ENCODE measurements at regions not wholly inside any gene's neighbourhood (a gene's known extent, or its start where the extent isn't known, plus 50 kb on each side); places are given as distances from the start of the nearest gene placed in this dataset.

DNA sequence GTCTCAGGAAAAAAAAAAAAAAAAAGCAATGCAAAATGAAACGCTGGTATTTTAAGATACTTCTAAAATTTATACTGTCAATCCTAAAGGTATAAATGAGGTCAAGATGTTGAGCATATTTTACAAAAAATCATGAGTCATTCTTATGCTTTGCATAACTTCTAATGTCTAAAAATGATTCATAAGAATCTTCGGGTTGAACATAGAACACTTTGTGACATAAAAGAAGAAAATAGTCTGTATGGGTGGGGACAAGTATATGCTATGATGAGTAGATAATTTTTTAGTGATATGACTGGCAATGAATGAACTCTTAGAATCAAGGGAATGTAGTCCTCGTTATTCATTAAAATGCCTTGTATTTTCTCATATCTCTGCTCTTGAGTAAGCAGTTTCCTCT lies 416.9 kb upstream of the USP24 start:
- Mint-ChIP-seq H3K36me3 (ENCODE audit: low read depth) (no peaks in the 10 kb centered on the region), H3K4me1 (ENCODE audit: low read depth) (no peaks in the 10 kb centered on the region), H3K9me3 (no peaks in the 10 kb centered on the region), H3K4me3 (no peak overlapping the region), H3K27ac (no peak overlapping the region), H3K27me3 (ENCODE audit: low read depth) (no peaks in the 10 kb centered on the region)

GRCh38 chr1:55631509-55631908 lies 416.3 kb upstream of the USP24 start:
- no peaks in the 10 kb centered on the region for H3K9me3 Mint-ChIP-seq
- H3K4me3 Mint-ChIP-seq = no peak overlapping the region
- no peaks in the 10 kb centered on the region for H3K4me1 Mint-ChIP-seq (ENCODE audit: low read depth)
- no peaks in the 10 kb centered on the region for H3K36me3 Mint-ChIP-seq (ENCODE audit: low read depth)
- no peak overlapping the region for H3K27ac Mint-ChIP-seq
- no peaks in the 10 kb centered on the region for H3K27me3 Mint-ChIP-seq (ENCODE audit: low read depth)

DNA sequence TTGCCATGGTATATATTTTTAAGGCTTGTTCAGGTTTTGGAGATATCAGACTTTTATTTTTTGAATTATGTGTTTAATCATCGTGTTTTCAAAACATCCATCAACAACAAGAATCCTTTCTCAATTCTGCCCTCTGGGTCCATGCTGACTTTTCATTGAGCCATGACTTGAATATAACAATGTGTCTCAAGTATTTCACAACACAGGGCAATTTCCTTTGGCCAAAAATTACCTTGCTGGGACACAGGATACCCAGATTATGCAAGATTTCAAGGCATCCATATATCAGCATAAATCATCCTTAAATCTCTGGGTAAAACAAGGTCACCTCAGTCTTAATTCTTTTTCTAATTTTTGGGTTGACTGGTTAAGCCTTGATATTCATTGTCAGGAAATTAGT lies 411.2 kb upstream of the USP24 start:
- Mint-ChIP-seq H3K4me1 (ENCODE audit: low read depth) (no peaks in the 10 kb centered on the region), H3K27ac (no peak overlapping the region), H3K36me3 (ENCODE audit: low read depth) (no peaks in the 10 kb centered on the region), H3K27me3 (ENCODE audit: low read depth) (no peaks in the 10 kb centered on the region), H3K9me3 (no peaks in the 10 kb centered on the region), H3K4me3 (no peak overlapping the region)

DNA sequence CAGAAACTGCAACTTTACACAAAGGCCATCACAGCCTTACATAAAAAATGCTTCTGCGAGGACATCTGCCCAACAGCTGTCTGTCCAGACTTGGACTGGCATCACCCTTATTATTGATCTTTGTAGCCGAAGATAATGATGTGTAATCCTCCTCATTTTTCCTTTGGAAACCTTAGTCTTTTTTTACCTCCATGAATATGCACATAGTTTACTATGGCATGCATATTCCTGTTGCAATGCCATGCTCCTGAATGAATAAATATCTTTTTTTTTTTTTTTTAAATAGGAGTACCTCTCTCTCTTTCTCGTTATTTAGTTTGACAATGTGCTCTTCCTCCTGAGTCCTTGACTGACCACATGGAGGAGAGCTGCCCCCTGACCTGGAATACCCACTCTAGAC lies 409.6 kb upstream of the USP24 start:
- Mint-ChIP-seq H3K27ac (no peak overlapping the region), H3K36me3 (ENCODE audit: low read depth) (no peaks in the 10 kb centered on the region), H3K4me3 (no peak overlapping the region), H3K9me3 (no peaks in the 10 kb centered on the region), H3K27me3 (ENCODE audit: low read depth) (no peaks in the 10 kb centered on the region), H3K4me1 (ENCODE audit: low read depth) (no peaks in the 10 kb centered on the region)

- H3K36me3 Mint-ChIP-seq (ENCODE audit: low read depth) = no peaks in the 10 kb centered on the region
- no peaks in the 10 kb centered on the region for H3K9me3 Mint-ChIP-seq
- no peak overlapping the region for H3K4me3 Mint-ChIP-seq
- H3K4me1 Mint-ChIP-seq (ENCODE audit: low read depth) = no peaks in the 10 kb centered on the region
- H3K27ac Mint-ChIP-seq = no peak overlapping the region
- H3K27me3 Mint-ChIP-seq (ENCODE audit: low read depth) = no peaks in the 10 kb centered on the region
Observed at GRCh38 chr1:55623311-55623710, 408.1 kb upstream of the USP24 start.

- Mint-ChIP-seq H3K9me3 (peaks cover 3% of the 10 kb centered on the region), H3K27ac (no peak overlapping the region), H3K4me1 (ENCODE audit: low read depth) (no peaks in the 10 kb centered on the region), H3K27me3 (ENCODE audit: low read depth) (no peaks in the 10 kb centered on the region), H3K36me3 (ENCODE audit: low read depth) (no peaks in the 10 kb centered on the region), H3K4me3 (no peak overlapping the region)
Observed at GRCh38 chr1:55622074-55622473, 406.9 kb upstream of the USP24 start.

DNA sequence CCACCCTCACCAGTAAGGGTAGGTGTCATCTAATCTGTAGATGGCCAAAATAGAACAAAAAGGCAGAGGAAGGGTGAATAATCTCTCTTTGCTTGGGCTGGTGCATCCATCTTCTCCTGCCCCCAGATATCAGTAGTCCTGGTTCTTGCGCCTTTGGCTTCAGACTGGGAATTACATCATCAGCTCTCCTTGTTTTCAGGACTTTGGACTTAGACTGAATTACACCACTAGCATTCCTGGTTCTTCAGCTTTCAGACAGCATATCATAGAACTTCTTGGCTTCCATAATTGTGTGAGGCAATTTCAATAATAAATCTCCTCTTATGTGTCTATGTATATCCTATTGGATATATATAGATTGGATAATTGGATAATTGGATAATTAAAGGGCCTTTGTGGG lies 403.0 kb upstream of the USP24 start:
- H3K36me3 Mint-ChIP-seq (ENCODE audit: low read depth) = no peaks in the 10 kb centered on the region
- no peaks in the 10 kb centered on the region for H3K4me1 Mint-ChIP-seq (ENCODE audit: low read depth)
- H3K27ac Mint-ChIP-seq = no peak overlapping the region
- no peaks in the 10 kb centered on the region for H3K27me3 Mint-ChIP-seq (ENCODE audit: low read depth)
- H3K9me3 Mint-ChIP-seq = peaks cover 7% of the 10 kb centered on the region
- H3K4me3 Mint-ChIP-seq = no peak overlapping the region

DNA sequence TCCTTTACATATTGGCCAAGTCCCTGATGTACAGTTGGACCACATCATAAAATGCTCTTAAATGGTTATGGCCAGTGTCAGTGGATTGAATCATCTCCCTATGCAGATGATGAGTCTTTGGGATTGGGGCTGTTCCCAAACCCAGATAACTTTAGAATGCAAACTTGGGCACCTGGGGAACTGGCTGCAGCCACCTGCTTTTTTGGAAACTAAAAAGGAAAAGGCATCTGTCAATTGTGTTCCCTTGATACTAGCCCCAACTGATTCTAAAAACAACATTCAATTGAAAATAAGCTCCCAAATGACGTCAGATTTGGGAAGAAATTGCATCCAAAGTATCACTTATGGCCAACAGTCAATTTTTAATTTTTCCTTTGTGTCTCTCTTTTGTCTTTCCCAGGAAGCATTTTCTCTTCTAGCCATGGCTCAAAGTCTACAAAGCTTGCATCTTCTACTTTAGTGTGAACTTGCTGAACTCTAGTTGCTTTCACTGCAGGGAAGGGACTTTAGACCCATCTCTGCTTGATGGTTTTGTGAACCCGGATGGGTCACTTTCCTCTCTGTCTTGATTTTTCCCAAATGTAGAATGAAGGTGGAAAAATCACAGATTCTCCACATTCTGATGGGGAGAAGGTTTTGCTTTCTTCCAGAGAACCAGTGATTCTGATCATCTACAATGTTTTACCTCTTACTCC lies 402.3 kb upstream of the USP24 start:
- Mint-ChIP-seq H3K4me3 (no peak overlapping the region), H3K27me3 (ENCODE audit: low read depth) (no peaks in the 10 kb centered on the region), H3K27ac (no peak overlapping the region), H3K36me3 (ENCODE audit: low read depth) (no peaks in the 10 kb centered on the region), H3K4me1 (ENCODE audit: low read depth) (no peaks in the 10 kb centered on the region), H3K9me3 (peaks cover 7% of the 10 kb centered on the region)

- Mint-ChIP-seq H3K27me3 (ENCODE audit: low read depth) (no peaks in the 10 kb centered on the region), H3K27ac (no peak overlapping the region), H3K4me3 (no peak overlapping the region), H3K36me3 (ENCODE audit: low read depth) (no peaks in the 10 kb centered on the region), H3K4me1 (ENCODE audit: low read depth) (no peaks in the 10 kb centered on the region), H3K9me3 (peaks cover 13% of the 10 kb centered on the region)
Observed at GRCh38 chr1:55612988-55613387, 397.8 kb upstream of the USP24 start.

- H3K9me3 Mint-ChIP-seq = peaks cover 17% of the 10 kb centered on the region
- H3K4me3 Mint-ChIP-seq = no peak overlapping the region
- no peaks in the 10 kb centered on the region for H3K36me3 Mint-ChIP-seq (ENCODE audit: low read depth)
- H3K27ac Mint-ChIP-seq = no peak overlapping the region
- H3K4me1 Mint-ChIP-seq (ENCODE audit: low read depth) = no peaks in the 10 kb centered on the region
- H3K27me3 Mint-ChIP-seq (ENCODE audit: low read depth) = no peaks in the 10 kb centered on the region
Observed at GRCh38 chr1:55611123-55611522, 396.0 kb upstream of the USP24 start.

GRCh38 chr1:55610203-55610602 lies 395.0 kb upstream of the USP24 start:
- Mint-ChIP-seq H3K4me1 (ENCODE audit: low read depth) (no peaks in the 10 kb centered on the region), H3K27me3 (ENCODE audit: low read depth) (no peaks in the 10 kb centered on the region), H3K4me3 (no peak overlapping the region), H3K9me3 (peaks cover 13% of the 10 kb centered on the region), H3K27ac (no peak overlapping the region), H3K36me3 (ENCODE audit: low read depth) (no peaks in the 10 kb centered on the region)

GRCh38 chr1:55609630-55610029 lies 394.5 kb upstream of the USP24 start:
- Mint-ChIP-seq H3K36me3 (ENCODE audit: low read depth) (no peaks in the 10 kb centered on the region), H3K9me3 (peaks cover 13% of the 10 kb centered on the region), H3K4me1 (ENCODE audit: low read depth) (no peaks in the 10 kb centered on the region), H3K27ac (no peak overlapping the region), H3K27me3 (ENCODE audit: low read depth) (no peaks in the 10 kb centered on the region), H3K4me3 (no peak overlapping the region)

- H3K27ac Mint-ChIP-seq = no peak overlapping the region
- H3K36me3 Mint-ChIP-seq (ENCODE audit: low read depth) = no peaks in the 10 kb centered on the region
- no peak overlapping the region for H3K4me3 Mint-ChIP-seq
- H3K27me3 Mint-ChIP-seq (ENCODE audit: low read depth) = peaks cover 4% of the 10 kb centered on the region
- peaks cover 13% of the 10 kb centered on the region for H3K9me3 Mint-ChIP-seq
- H3K4me1 Mint-ChIP-seq (ENCODE audit: low read depth) = no peaks in the 10 kb centered on the region
Observed at GRCh38 chr1:55605155-55605554, 390.0 kb upstream of the USP24 start.

DNA sequence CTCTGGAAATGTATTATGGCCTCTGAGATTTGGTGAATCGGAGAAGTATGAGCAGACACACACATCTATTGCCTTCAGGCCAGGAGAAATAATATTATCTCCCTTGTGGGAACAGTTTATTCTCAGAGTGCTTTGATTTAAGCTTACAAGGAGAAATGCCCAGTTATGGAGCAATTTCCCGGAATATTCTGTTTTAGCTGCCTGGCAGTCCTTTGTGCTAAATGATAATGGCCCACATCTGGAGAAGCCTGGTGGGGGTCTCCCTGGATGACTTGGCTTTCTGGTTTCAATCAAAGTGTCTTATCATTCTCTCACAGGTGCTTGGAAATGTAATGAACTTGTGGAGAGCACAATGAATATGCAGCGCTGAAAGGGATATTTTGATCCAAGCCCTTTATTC lies 389.6 kb upstream of the USP24 start:
- Mint-ChIP-seq H3K27ac (no peak overlapping the region), H3K4me3 (no peak overlapping the region), H3K27me3 (ENCODE audit: low read depth) (peaks cover 4% of the 10 kb centered on the region), H3K36me3 (ENCODE audit: low read depth) (no peaks in the 10 kb centered on the region), H3K4me1 (ENCODE audit: low read depth) (no peaks in the 10 kb centered on the region), H3K9me3 (peaks cover 13% of the 10 kb centered on the region)

GRCh38 chr1:55604179-55604578 lies 389.0 kb upstream of the USP24 start:
- Mint-ChIP-seq H3K27ac (no peak overlapping the region), H3K9me3 (peaks cover 13% of the 10 kb centered on the region), H3K4me3 (no peak overlapping the region), H3K4me1 (ENCODE audit: low read depth) (no peaks in the 10 kb centered on the region), H3K36me3 (ENCODE audit: low read depth) (no peaks in the 10 kb centered on the region), H3K27me3 (ENCODE audit: low read depth) (peaks cover 4% of the 10 kb centered on the region)

- H3K9me3 Mint-ChIP-seq = no peaks in the 10 kb centered on the region
- no peak overlapping the region for H3K4me3 Mint-ChIP-seq
- peaks cover 4% of the 10 kb centered on the region for H3K27me3 Mint-ChIP-seq (ENCODE audit: low read depth)
- H3K36me3 Mint-ChIP-seq (ENCODE audit: low read depth) = no peaks in the 10 kb centered on the region
- H3K27ac Mint-ChIP-seq = no peak overlapping the region
- no peaks in the 10 kb centered on the region for H3K4me1 Mint-ChIP-seq (ENCODE audit: low read depth)
Observed at GRCh38 chr1:55600242-55600641, 385.1 kb upstream of the USP24 start.

Measured in T-helper 1 cell treated with Interleukin-12 subunit alpha and Interleukin-12 subunit beta and Interleukin-4 antibody, amounts not matched to agents 30 μg/mL and 1 μg/mL, for 36 hours (primary cell).